Putamen (tissue), 1 donor: ENCODE measurements at regions not wholly inside any gene's neighbourhood (a gene's known extent, or its start where the extent isn't known, plus 50 kb on each side); places are given as distances from the start of the nearest gene placed in this dataset.
"Not testable (repeated sequence)": the region's sequence is repeated elsewhere in the genome, so short reads cannot be mapped to it uniquely, and the experiment has no call there.

Source experiments
- DNase-seq: peaks from one replicate; pipeline ENCODE4 v3.0.0-alpha.2; 2016; ENCODE audit warnings: low spot score

- DNase-seq, result no peak
Measured at GRCh38 chr20:23151008-23151703, 65.0 kb upstream of the CD93 start.

GRCh38 chr20:23150304-23151007 is 64.3 kb upstream of the CD93 start:
- no peak for DNase-seq

GRCh38 chr20:23149623-23150279 is 63.6 kb upstream of the CD93 start:
- no peak for DNase-seq

- no peak for DNase-seq
Measured at GRCh38 chr20:23148731-23149570, 62.8 kb upstream of the CD93 start.

GRCh38 chr20:23147964-23148730 is 62.0 kb upstream of the CD93 start:
- DNase-seq, result no peak

- DNase-seq, result no peak
Measured at GRCh38 chr20:23147647-23147963, 61.5 kb upstream of the CD93 start.

- DNase-seq, result no peak
Measured at GRCh38 chr20:23146857-23147637, 60.9 kb upstream of the CD93 start.

- no peak for DNase-seq
Measured at GRCh38 chr20:23146181-23146580, 60.1 kb upstream of the CD93 start.

- DNase-seq, result no peak
Measured at GRCh38 chr20:23145281-23145700, 59.2 kb upstream of the CD93 start.

GRCh38 chr20:23144856-23145255 is 58.7 kb upstream of the CD93 start:
- DNase-seq, result no peak

GRCh38 chr20:23143986-23144690 is 58.0 kb upstream of the CD93 start:
- DNase-seq, result no peak

GRCh38 chr20:23143098-23143497 is 57.0 kb upstream of the CD93 start:
- no peak for DNase-seq

- DNase-seq, result no peak
Measured at GRCh38 chr20:23142162-23143050, 56.3 kb upstream of the CD93 start.

GRCh38 chr20:23141450-23142161 is 55.5 kb upstream of the CD93 start:
- DNase-seq, result no peak

GRCh38 chr20:23140991-23141390 is 54.9 kb upstream of the CD93 start:
- DNase-seq, result no peak

GRCh38 chr20:23139984-23140383 is 53.9 kb upstream of the CD93 start:
- DNase-seq, result not testable (repeated sequence)

- DNase-seq, result no peak
Measured at GRCh38 chr20:23139524-23139923, 53.4 kb upstream of the CD93 start.

GRCh38 chr20:23138682-23139081 is 52.6 kb upstream of the CD93 start:
- DNase-seq, result no peak

- DNase-seq, result no peak
Measured at GRCh38 chr20:23138226-23138625, 52.1 kb upstream of the CD93 start.
